Fibroblast of skin of back (primary cell): ENCODE measurements at regions not wholly inside any gene's neighbourhood (a gene's known extent, or its start where the extent isn't known, plus 50 kb on each side); places are given as distances from the start of the nearest gene placed in this dataset.

Experiments
- DNase-seq: peaks from one replicate; pipeline ENCODE4 v3.0.0-alpha.2; 2013

DNA sequence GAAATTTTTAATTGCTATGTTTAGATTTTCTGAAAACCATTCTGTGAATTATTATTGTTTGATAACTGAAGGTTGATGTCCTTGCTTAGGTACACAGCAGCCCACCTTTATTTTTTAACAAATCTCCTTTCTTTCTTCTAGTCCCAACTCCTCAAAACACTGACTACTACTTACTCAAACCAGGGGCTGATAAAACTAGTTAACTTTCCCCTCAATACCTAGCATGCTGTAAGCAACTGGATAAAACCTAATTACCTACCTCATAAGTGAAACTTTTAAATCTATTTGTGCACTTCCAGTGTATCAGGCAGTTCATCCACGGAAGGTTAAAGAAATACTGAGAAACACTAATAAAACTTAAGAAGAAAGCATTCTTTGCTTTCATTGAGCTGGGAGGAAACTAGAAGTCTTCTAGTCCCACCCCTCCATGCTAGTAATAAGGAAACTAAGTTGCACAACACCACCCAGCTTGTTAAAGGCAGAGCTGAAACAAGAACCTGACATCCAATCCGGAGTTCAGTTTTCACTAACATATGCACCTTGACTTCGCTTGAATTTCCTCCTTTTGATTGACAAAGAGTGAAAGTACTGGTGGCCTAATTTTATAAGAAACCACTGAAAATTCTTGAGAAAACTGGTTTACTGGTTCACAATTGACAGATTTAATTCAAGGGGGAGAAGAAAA is 180.2 kb upstream of the TET2 start:
- DNase-seq = no peak

DNA sequence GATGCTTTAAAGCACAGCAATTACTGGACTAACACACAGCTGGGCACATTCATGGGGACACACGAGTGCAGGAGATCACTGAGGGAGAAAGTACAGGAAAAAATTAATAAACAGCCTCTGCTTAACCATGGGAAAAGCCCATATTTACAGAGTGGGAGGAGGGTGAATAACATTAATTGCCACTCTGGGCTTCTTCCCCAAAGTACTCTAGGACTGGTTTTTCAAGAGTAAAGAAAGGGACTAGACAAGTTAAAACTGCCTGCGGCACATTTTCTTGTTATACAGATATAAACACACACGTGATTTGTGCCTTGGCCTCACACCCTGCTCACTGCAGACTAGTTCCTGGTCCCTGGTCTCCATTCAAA is 179.7 kb upstream of the TET2 start:
- DNase-seq = no peak

DNA sequence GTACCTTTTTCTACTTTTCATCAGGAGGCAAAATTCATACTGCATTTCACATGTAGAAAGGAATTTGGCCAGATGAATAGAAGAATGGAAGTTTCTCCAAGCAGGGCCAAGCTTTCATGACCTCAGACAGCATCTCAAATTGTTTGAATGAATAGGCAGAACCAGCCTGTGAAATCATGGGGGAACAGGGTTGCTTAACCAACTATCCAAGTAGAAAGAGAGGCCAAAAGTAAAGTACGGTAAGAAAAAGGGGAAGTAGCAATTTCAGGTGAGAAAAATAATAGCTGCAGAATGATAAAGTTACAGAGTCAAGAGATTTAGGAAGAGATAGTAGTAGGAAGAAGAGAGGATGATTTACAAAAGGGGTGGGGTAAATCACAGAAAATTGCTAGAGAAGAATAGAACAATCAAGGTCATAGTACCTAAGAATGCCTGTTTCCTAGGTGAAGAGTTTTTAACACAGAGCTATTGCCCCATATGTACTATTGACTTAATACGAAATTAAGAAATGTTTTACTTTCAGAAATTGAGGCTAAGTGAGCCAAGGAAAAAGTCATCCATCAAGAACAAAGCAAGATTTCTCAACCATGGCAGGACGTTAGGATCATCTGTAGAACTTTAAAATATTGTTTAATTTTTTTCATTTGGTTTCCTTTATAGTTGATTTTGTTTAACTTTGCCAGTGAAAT is 177.1 kb upstream of the TET2 start:
- no peak for DNase-seq

GRCh38 chr4:104971462-104971861 is 175.2 kb upstream of the TET2 start:
- no peak for DNase-seq

- no peak for DNase-seq
Observed at GRCh38 chr4:104973708-104974107, 173.0 kb upstream of the TET2 start.

GRCh38 chr4:104975617-104976016 is 171.1 kb upstream of the TET2 start:
- DNase-seq = no peak

- DNase-seq = no peak
Observed at GRCh38 chr4:104976262-104976661, 170.4 kb upstream of the TET2 start.

GRCh38 chr4:104979083-104979760 is 167.5 kb upstream of the TET2 start:
- no peak for DNase-seq

GRCh38 chr4:104983615-104984179 is 163.0 kb upstream of the TET2 start:
- DNase-seq = no peak

DNA sequence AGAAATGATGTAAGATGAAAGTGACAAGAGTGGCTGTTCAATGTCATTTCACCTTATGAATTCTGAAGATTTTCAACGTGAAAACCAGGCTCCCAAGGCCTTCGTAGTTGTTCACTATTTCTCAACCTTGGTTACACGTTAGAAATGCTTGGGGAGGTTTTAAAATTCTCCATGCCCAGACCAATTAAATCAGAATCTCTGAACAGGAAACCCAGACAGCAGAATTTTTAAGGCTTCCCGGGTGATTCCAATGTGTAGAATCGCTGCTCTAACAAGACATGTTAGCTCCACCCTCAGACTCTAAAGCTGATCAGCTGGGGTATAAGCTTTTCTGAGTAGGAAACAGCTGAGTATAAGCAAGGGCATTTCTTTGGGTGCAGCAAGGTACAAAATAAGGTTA is 160.4 kb upstream of the TET2 start:
- no peak for DNase-seq

- DNase-seq = no peak
Observed at GRCh38 chr4:104989371-104989770, 157.3 kb upstream of the TET2 start.

GRCh38 chr4:105002278-105002677 is 144.4 kb upstream of the TET2 start:
- no peak for DNase-seq

GRCh38 chr4:105014234-105014633 is 132.4 kb upstream of the TET2 start:
- no peak for DNase-seq

- no peak for DNase-seq
Observed at GRCh38 chr4:105014635-105015034, 132.0 kb upstream of the TET2 start.

DNA sequence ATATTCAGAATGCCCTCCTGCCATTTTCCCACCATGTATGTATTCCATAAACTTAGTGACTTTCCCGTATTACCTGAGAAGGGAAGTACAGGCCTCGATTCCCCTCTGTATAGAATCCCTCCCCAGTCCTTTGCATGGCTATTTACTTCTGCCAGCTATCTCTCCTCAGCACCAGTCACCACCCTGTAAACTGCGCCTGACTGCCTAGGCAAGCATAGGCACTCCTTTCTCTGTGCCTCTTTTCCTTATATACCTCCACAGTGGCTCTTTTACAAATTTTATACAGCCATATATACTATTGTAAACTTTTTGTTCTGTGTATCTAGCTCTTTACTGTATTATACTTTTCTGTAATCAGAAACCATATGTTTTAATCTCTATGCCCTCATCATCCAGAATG is 130.9 kb upstream of the TET2 start:
- no peak for DNase-seq

DNA sequence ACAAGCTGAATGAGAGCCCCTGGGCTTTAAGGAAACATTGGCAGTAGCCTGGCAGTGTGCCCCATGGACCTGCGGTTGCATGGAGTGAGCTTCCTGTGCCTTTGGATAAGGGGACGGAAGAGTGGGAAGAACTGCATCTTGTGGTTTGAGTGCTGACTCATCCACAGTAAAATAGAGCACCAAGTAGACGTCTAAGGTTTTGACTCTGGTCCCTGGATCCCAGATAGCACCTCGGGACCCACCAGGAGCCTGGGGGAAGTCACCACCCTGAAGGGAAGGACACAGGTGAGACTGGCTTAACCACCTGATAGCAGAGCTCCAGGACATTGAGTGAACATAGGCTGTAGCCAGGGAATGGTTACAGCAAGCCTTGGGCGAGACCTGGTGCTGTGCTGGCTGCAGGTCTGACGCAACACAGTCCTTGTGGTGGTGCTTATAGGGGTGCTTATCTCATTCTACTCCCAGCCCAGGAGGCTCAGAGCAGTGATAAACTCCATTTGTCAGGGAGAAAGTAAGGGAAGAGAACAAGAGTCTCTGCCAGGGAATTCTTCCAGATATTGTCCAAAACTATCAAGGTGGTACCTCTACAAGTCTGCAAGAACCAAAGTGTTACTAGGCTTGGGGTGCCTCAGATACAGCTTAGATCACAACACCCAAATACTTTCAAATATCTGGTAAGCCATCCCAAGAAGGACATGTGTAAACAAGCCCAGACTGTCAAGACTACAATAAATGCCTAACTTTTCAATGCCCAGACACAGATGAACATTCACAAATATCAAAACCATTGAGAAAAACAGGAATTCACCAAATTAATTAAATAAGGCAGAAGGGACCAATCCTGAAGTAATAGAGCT is 123.6 kb upstream of the TET2 start:
- DNase-seq = no peak

GRCh38 chr4:105023668-105024055 is 123.0 kb upstream of the TET2 start:
- no peak for DNase-seq

- no peak for DNase-seq
Observed at GRCh38 chr4:105025263-105026017, 121.2 kb upstream of the TET2 start.

DNA sequence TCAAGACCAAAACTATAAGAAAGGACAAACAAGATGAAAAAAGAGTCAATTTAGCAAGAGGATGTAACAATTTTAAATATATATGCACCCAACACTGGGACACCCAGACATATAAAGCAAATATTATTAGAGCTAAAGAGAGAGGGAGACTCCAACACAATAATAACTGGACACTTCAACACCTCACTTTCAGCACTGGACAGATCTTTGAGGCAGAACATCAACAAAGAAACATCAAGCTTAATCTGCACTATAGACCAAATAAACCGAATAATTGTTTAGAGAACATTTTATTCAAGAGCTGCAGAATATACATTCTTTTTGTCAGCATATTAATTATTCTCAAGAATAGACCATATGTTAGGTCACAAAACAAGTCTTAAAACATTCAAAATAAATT is 109.7 kb upstream of the TET2 start:
- no peak for DNase-seq

DNA sequence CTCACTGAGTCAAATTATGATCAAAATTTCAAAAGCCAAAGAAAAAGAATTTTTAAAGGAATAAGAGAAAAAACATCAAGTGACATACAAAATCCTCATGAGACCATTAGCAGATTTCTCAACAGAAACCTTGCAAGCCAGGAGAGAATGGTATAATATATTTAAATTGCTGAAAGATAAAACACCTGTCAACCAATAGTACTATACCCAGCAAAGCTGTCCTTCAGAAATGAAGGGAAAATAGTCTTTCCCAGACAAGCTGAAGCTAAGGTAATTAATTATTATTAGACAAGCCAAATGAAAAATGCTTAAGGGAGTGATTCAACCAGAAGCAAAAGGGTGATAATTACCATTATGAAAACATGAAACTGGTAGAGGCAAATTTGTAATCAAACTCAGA is 104.2 kb upstream of the TET2 start:
- no peak for DNase-seq

- peak; percentile 45 for DNase-seq
Observed at GRCh38 chr4:105050896-105051295, 95.8 kb upstream of the TET2 start.
